Transverse colon (tissue), 4 donors: ENCODE measurements at regions not wholly inside any gene's neighbourhood (a gene's known extent, or its start where the extent isn't known, plus 50 kb on each side); places are given as distances from the start of the nearest gene placed in this dataset.

Experiments used
- POLR2A ChIP-seq: fragments of 450-650 bp; IDR thresholded peaks from one replicate; pipeline ENCODE4 v1.6.1; 2016; ENCODE audit warnings: antibody characterized with exemption, mild to moderate bottlenecking, moderate library complexity
- POLR2AphosphoS5 ChIP-seq, 3 donors: sonication (generic); formaldehyde crosslinking; IDR thresholded peaks; one replicate each; pipeline ENCODE4 v1.6.1; 2016; ENCODE audit warnings: antibody characterized with exemption in 3 of 3
- TF ChIP-seq, protein P1 (sequence below), 5 experiments: fragments of 200-600 bp in 3 of 5; fragments of 450-650 bp in 2 of 5; sonication (generic) in 3 of 5; IDR thresholded peaks; 1 replicate in 2 of 5; 2 replicates in 3 of 5; pipeline ENCODE4 v1.5.1; 2016 to 2017; ENCODE audit warnings: antibody characterized with exemption in 5 of 5, inconsistent platforms in 3 of 5, mild to moderate bottlenecking in 2 of 5, moderate library complexity in 1 of 5

- TF ChIP-seq, protein P1, sequence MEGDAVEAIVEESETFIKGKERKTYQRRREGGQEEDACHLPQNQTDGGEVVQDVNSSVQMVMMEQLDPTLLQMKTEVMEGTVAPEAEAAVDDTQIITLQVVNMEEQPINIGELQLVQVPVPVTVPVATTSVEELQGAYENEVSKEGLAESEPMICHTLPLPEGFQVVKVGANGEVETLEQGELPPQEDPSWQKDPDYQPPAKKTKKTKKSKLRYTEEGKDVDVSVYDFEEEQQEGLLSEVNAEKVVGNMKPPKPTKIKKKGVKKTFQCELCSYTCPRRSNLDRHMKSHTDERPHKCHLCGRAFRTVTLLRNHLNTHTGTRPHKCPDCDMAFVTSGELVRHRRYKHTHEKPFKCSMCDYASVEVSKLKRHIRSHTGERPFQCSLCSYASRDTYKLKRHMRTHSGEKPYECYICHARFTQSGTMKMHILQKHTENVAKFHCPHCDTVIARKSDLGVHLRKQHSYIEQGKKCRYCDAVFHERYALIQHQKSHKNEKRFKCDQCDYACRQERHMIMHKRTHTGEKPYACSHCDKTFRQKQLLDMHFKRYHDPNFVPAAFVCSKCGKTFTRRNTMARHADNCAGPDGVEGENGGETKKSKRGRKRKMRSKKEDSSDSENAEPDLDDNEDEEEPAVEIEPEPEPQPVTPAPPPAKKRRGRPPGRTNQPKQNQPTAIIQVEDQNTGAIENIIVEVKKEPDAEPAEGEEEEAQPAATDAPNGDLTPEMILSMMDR (IDR thresholded peaks at IDR 0.05) = no peak
- TF ChIP-seq POLR2AphosphoS5 (IDR thresholded peaks at IDR 0.05) (no peak), POLR2A (no peak)
Observed at GRCh38 chr1:172883387-172883791, 167.4 kb downstream of the TNFSF18 start.
